ENCODE measurements at regions not wholly inside any gene's neighbourhood (a gene's known extent, or its start where the extent isn't known, plus 50 kb on each side); places are given as distances from the start of the nearest gene placed in this dataset.

DNA sequence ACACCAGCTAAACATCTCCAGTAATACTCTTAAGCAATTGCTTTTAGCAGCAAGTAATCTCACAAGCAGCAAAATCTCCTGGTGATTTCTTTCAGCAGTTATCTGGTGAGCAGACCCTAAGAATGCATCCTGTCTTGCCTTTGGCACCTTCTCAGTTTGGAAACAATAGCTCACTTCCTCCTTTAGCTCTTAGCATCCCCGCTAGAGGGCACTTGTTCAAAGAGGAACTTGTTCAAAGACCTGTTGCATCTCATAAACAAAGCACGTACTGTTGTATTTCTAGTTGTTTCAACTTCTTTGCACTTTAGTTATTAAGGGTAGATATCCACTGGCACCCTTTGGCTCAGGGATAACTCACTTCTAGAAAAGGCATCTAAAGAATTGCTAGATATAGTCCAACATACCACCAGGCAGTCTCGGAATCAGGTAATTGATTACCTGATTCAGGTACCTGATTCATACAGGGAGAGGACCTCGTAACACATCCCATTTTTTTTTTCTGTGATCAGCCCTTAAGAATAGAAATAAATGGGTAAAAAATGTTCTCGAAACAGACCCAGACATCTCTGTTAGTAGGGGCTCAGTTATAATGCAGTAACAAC, 81.9 kb upstream of the QRFPR start:
- TF ChIP-seq, protein P1, sequence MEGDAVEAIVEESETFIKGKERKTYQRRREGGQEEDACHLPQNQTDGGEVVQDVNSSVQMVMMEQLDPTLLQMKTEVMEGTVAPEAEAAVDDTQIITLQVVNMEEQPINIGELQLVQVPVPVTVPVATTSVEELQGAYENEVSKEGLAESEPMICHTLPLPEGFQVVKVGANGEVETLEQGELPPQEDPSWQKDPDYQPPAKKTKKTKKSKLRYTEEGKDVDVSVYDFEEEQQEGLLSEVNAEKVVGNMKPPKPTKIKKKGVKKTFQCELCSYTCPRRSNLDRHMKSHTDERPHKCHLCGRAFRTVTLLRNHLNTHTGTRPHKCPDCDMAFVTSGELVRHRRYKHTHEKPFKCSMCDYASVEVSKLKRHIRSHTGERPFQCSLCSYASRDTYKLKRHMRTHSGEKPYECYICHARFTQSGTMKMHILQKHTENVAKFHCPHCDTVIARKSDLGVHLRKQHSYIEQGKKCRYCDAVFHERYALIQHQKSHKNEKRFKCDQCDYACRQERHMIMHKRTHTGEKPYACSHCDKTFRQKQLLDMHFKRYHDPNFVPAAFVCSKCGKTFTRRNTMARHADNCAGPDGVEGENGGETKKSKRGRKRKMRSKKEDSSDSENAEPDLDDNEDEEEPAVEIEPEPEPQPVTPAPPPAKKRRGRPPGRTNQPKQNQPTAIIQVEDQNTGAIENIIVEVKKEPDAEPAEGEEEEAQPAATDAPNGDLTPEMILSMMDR (conservative IDR thresholded peaks at IDR 0.05; ENCODE audit: low read length), result peak; percentile 80
- no peak for TF ChIP-seq EZH2phosphoT487 (IDR thresholded peaks at IDR 0.05; ENCODE audit: borderline replicate concordance)

Data from Loucy (cell line).